ENCODE measurements at regions not wholly inside any gene's neighbourhood (a gene's known extent, or its start where the extent isn't known, plus 50 kb on each side); places are given as distances from the start of the nearest gene placed in this dataset.
"Not testable (repeated sequence)": the region's sequence is repeated elsewhere in the genome, so short reads cannot be mapped to it uniquely, and the experiment has no call there.

GRCh38 chr4:53889326-53890055 lies 174.9 kb downstream of the CHIC2 start:
- Histone ChIP-seq H3K27me3 (ENCODE audit: control insufficient read depth in 3 of 3, insufficient read depth in 3 of 3, low read length in 3 of 3) (no peaks in the 10 kb centered on the region), H3K9ac (ENCODE audit: low read depth in 1 of 3, low read length in 3 of 3) (no peak overlapping the region), H3K36me3 (ENCODE audit: control insufficient read depth in 3 of 3, insufficient read depth in 3 of 3, low read length in 3 of 3) (no peaks in the 10 kb centered on the region)

GRCh38 chr4:53886090-53886489 lies 178.3 kb downstream of the CHIC2 start:
- Histone ChIP-seq H3K4me3 (ENCODE audit: low read length in 3 of 3) (no peak overlapping the region), H3K36me3 (ENCODE audit: control insufficient read depth in 3 of 3, insufficient read depth in 3 of 3, low read length in 3 of 3) (no peaks in the 10 kb centered on the region), H3K4me1 (ENCODE audit: control insufficient read depth in 3 of 3, insufficient read depth in 3 of 3, low read length in 3 of 3) (no peaks in the 10 kb centered on the region), H3K9me3 (ENCODE audit: control insufficient read depth in 3 of 3, low read length in 3 of 3) (no peaks in the 10 kb centered on the region), H3K27me3 (ENCODE audit: control insufficient read depth in 3 of 3, insufficient read depth in 3 of 3, low read length in 3 of 3) (no peaks in the 10 kb centered on the region), H3K27ac (ENCODE audit: low read depth, low read length) (no peak overlapping the region), H3K9ac (ENCODE audit: low read depth in 1 of 3, low read length in 3 of 3) (no peak overlapping the region)

More at GRCh38 chr4:53889326-53890055, 174.9 kb downstream of the CHIC2 start:
- H3K27ac ChIP-seq (ENCODE audit: low read depth, low read length) = no peak overlapping the region
- H3K9me3 ChIP-seq (ENCODE audit: control insufficient read depth in 3 of 3, low read length in 3 of 3) = no peaks in the 10 kb centered on the region
- H3K4me1 ChIP-seq (ENCODE audit: control insufficient read depth in 3 of 3, insufficient read depth in 3 of 3, low read length in 3 of 3) = no peaks in the 10 kb centered on the region
- H3K4me3 ChIP-seq (ENCODE audit: low read length in 3 of 3) = no peak overlapping the region

GRCh38 chr4:53885668-53886067 lies 178.7 kb downstream of the CHIC2 start:
- Histone ChIP-seq H3K4me1 (ENCODE audit: control insufficient read depth in 3 of 3, insufficient read depth in 3 of 3, low read length in 3 of 3) (no peaks in the 10 kb centered on the region), H3K27ac (ENCODE audit: low read depth, low read length) (no peak overlapping the region), H3K27me3 (ENCODE audit: control insufficient read depth in 3 of 3, insufficient read depth in 3 of 3, low read length in 3 of 3) (no peaks in the 10 kb centered on the region), H3K9ac (ENCODE audit: low read depth in 1 of 3, low read length in 3 of 3) (no peak overlapping the region), H3K9me3 (ENCODE audit: control insufficient read depth in 3 of 3, low read length in 3 of 3) (no peaks in the 10 kb centered on the region), H3K36me3 (ENCODE audit: control insufficient read depth in 3 of 3, insufficient read depth in 3 of 3, low read length in 3 of 3) (no peaks in the 10 kb centered on the region), H3K4me3 (ENCODE audit: low read length in 3 of 3) (no peak overlapping the region)

GRCh38 chr4:53877096-53877495 lies 187.3 kb downstream of the CHIC2 start:
- H3K4me1 ChIP-seq (ENCODE audit: control insufficient read depth in 3 of 3, insufficient read depth in 3 of 3, low read length in 3 of 3); H3K36me3 ChIP-seq (ENCODE audit: control insufficient read depth in 3 of 3, insufficient read depth in 3 of 3, low read length in 3 of 3); H3K27me3 ChIP-seq (ENCODE audit: control insufficient read depth in 3 of 3, insufficient read depth in 3 of 3, low read length in 3 of 3); H3K4me3 ChIP-seq (ENCODE audit: low read length in 3 of 3); H3K9me3 ChIP-seq (ENCODE audit: control insufficient read depth in 3 of 3, low read length in 3 of 3); H3K9ac ChIP-seq (ENCODE audit: low read depth in 1 of 3, low read length in 3 of 3); H3K27ac ChIP-seq (ENCODE audit: low read depth, low read length): not testable (repeated sequence)

GRCh38 chr4:53866055-53866454 lies 198.3 kb downstream of the CHIC2 start:
- H3K4me1 ChIP-seq (ENCODE audit: control insufficient read depth in 3 of 3, insufficient read depth in 3 of 3, low read length in 3 of 3) = no peaks in the 10 kb centered on the region
- no peaks in the 10 kb centered on the region for H3K36me3 ChIP-seq (ENCODE audit: control insufficient read depth in 3 of 3, insufficient read depth in 3 of 3, low read length in 3 of 3)
- no peak overlapping the region for H3K9ac ChIP-seq (ENCODE audit: low read depth in 1 of 3, low read length in 3 of 3)
- no peaks in the 10 kb centered on the region for H3K9me3 ChIP-seq (ENCODE audit: control insufficient read depth in 3 of 3, low read length in 3 of 3)
- no peak overlapping the region for H3K4me3 ChIP-seq (ENCODE audit: low read length in 3 of 3)
- no peak overlapping the region for H3K27ac ChIP-seq (ENCODE audit: low read depth, low read length)
- no peaks in the 10 kb centered on the region for H3K27me3 ChIP-seq (ENCODE audit: control insufficient read depth in 3 of 3, insufficient read depth in 3 of 3, low read length in 3 of 3)

- H3K4me3 ChIP-seq (ENCODE audit: low read length in 3 of 3) = no peak overlapping the region
- H3K36me3 ChIP-seq (ENCODE audit: control insufficient read depth in 3 of 3, insufficient read depth in 3 of 3, low read length in 3 of 3) = no peaks in the 10 kb centered on the region
- H3K9me3 ChIP-seq (ENCODE audit: control insufficient read depth in 3 of 3, low read length in 3 of 3) = no peaks in the 10 kb centered on the region
- H3K4me1 ChIP-seq (ENCODE audit: control insufficient read depth in 3 of 3, insufficient read depth in 3 of 3, low read length in 3 of 3) = no peaks in the 10 kb centered on the region
- H3K9ac ChIP-seq (ENCODE audit: low read depth in 1 of 3, low read length in 3 of 3) = no peak overlapping the region
- H3K27ac ChIP-seq (ENCODE audit: low read depth, low read length) = no peak overlapping the region
- no peaks in the 10 kb centered on the region for H3K27me3 ChIP-seq (ENCODE audit: control insufficient read depth in 3 of 3, insufficient read depth in 3 of 3, low read length in 3 of 3)
Measured at GRCh38 chr4:53865054-53865453, 199.4 kb downstream of the CHIC2 start.

- Histone ChIP-seq H3K27me3 (ENCODE audit: control insufficient read depth in 3 of 3, insufficient read depth in 3 of 3, low read length in 3 of 3) (no peaks in the 10 kb centered on the region), H3K4me3 (ENCODE audit: low read length in 3 of 3) (no peak overlapping the region), H3K9me3 (ENCODE audit: control insufficient read depth in 3 of 3, low read length in 3 of 3) (no peaks in the 10 kb centered on the region), H3K4me1 (ENCODE audit: control insufficient read depth in 3 of 3, insufficient read depth in 3 of 3, low read length in 3 of 3) (no peaks in the 10 kb centered on the region), H3K9ac (ENCODE audit: low read depth in 1 of 3, low read length in 3 of 3) (no peak overlapping the region), H3K27ac (ENCODE audit: low read depth, low read length) (no peak overlapping the region), H3K36me3 (ENCODE audit: control insufficient read depth in 3 of 3, insufficient read depth in 3 of 3, low read length in 3 of 3) (no peaks in the 10 kb centered on the region)
Measured at GRCh38 chr4:53863736-53864365, 200.6 kb downstream of the CHIC2 start.

GRCh38 chr4:53863158-53863557 lies 201.2 kb downstream of the CHIC2 start:
- Histone ChIP-seq H3K27ac (ENCODE audit: low read depth, low read length) (peak overlapping the region; percentile 66), H3K27me3 (ENCODE audit: control insufficient read depth in 3 of 3, insufficient read depth in 3 of 3, low read length in 3 of 3) (no peaks in the 10 kb centered on the region), H3K4me1 (ENCODE audit: control insufficient read depth in 3 of 3, insufficient read depth in 3 of 3, low read length in 3 of 3) (no peaks in the 10 kb centered on the region), H3K9me3 (ENCODE audit: control insufficient read depth in 3 of 3, low read length in 3 of 3) (no peaks in the 10 kb centered on the region), H3K9ac (ENCODE audit: low read depth in 1 of 3, low read length in 3 of 3) (no peak overlapping the region), H3K4me3 (ENCODE audit: low read length in 3 of 3) (no peak overlapping the region), H3K36me3 (ENCODE audit: control insufficient read depth in 3 of 3, insufficient read depth in 3 of 3, low read length in 3 of 3) (no peaks in the 10 kb centered on the region)

GRCh38 chr4:53861856-53862610 lies 202.4 kb downstream of the CHIC2 start:
- Histone ChIP-seq H3K27ac (ENCODE audit: low read depth, low read length) (peak overlapping the region; percentile 66), H3K4me3 (ENCODE audit: low read length in 3 of 3) (no peak overlapping the region), H3K36me3 (ENCODE audit: control insufficient read depth in 3 of 3, insufficient read depth in 3 of 3, low read length in 3 of 3) (no peaks in the 10 kb centered on the region), H3K9me3 (ENCODE audit: control insufficient read depth in 3 of 3, low read length in 3 of 3) (no peaks in the 10 kb centered on the region), H3K9ac (ENCODE audit: low read depth in 1 of 3, low read length in 3 of 3) (no peak overlapping the region), H3K27me3 (ENCODE audit: control insufficient read depth in 3 of 3, insufficient read depth in 3 of 3, low read length in 3 of 3) (no peaks in the 10 kb centered on the region), H3K4me1 (ENCODE audit: control insufficient read depth in 3 of 3, insufficient read depth in 3 of 3, low read length in 3 of 3) (no peaks in the 10 kb centered on the region)

- no peak overlapping the region for H3K9ac ChIP-seq (ENCODE audit: low read depth in 1 of 3, low read length in 3 of 3)
- H3K27me3 ChIP-seq (ENCODE audit: control insufficient read depth in 3 of 3, insufficient read depth in 3 of 3, low read length in 3 of 3) = no peaks in the 10 kb centered on the region
- H3K9me3 ChIP-seq (ENCODE audit: control insufficient read depth in 3 of 3, low read length in 3 of 3) = no peaks in the 10 kb centered on the region
- no peaks in the 10 kb centered on the region for H3K36me3 ChIP-seq (ENCODE audit: control insufficient read depth in 3 of 3, insufficient read depth in 3 of 3, low read length in 3 of 3)
- H3K4me1 ChIP-seq (ENCODE audit: control insufficient read depth in 3 of 3, insufficient read depth in 3 of 3, low read length in 3 of 3) = no peaks in the 10 kb centered on the region
- H3K4me3 ChIP-seq (ENCODE audit: low read length in 3 of 3) = no peak overlapping the region
- no peak overlapping the region for H3K27ac ChIP-seq (ENCODE audit: low read depth, low read length)
Measured at GRCh38 chr4:53859305-53859704, 205.1 kb downstream of the CHIC2 start.

Measured in skeletal muscle tissue (tissue), 3 donors.